ENCODE measurements at regions not wholly inside any gene's neighbourhood (a gene's known extent, or its start where the extent isn't known, plus 50 kb on each side); places are given as distances from the start of the nearest gene placed in this dataset.
"Not testable (repeated sequence)": the region's sequence is repeated elsewhere in the genome, so short reads cannot be mapped to it uniquely, and the experiment has no call there.

DNA sequence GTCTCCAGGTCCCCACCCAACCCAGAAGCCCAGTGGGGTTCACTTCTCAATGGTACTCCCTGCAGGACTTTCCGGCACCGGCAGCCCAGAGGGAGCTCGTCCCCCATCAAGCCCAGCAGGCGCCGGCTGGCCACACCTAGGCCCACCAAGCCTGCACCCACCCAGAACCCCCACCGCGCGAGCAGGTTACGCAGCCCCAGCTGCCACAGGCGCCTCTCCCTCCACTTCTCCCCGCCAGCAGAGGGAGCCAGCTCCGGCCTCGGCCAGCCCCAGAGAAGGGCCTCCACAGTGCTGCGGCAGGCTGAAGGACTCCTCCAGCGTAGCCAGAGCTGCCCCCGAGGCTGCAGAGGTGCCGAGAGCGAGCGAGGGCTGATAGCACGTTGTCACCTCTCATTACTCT, 722.3 kb downstream of the PLA2G4A start:
- DNase-seq = no peak

DNA sequence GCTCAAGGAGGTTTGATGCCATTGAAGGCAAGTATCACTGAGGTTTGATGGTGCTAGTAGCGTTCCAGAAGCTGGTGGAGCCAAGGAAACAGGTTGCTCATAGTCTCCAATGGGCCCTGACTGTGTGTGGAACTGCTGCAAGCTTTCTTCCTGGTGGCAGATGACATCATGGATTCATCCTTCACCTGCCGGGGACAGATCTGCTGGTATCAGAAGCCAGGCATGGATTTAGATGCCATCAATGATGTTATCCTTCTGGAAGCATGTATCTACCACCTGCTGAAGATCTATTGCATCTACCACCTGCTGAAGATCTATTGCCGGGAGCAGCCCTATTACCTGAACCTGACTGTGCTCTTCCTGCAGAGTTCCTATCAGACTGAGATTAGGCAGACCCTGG, 734.4 kb downstream of the PLA2G4A start:
- DNase-seq = no peak

- no peak for DNase-seq
These were observed 737.6 kb downstream of the PLA2G4A start for GRCh38 chr1:187566354-187566753.

GRCh38 chr1:187568067-187568466, 739.3 kb downstream of the PLA2G4A start:
- no peak for DNase-seq

GRCh38 chr1:187570166-187570565, 741.4 kb downstream of the PLA2G4A start:
- no peak for DNase-seq

DNA sequence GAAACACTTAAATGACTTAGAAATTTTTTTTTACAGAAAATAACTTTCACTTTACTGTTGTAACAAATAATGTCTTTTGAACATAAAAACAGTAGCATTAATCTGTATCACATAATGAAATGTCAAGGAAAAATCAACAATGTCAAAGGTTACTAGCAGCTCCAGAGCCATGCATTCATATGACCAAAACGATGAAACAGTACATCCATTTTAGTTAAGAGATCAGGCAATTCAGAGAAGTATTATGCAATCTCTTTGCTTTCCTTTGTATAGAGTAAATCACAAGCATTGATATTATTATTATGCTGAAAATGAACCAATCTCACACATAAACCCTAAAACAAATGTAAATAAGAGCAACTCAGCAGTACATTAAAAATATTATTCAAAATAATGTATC, 748.9 kb downstream of the PLA2G4A start:
- no peak for DNase-seq

GRCh38 chr1:187588917-187589316, 760.2 kb downstream of the PLA2G4A start:
- no peak for DNase-seq

- DNase-seq = no peak
These were observed 777.0 kb downstream of the PLA2G4A start for GRCh38 chr1:187605736-187606135.

GRCh38 chr1:187615853-187616735, 787.3 kb downstream of the PLA2G4A start:
- DNase-seq = not testable (repeated sequence)

GRCh38 chr1:187616830-187617229, 788.1 kb downstream of the PLA2G4A start:
- not testable (repeated sequence) for DNase-seq

DNA sequence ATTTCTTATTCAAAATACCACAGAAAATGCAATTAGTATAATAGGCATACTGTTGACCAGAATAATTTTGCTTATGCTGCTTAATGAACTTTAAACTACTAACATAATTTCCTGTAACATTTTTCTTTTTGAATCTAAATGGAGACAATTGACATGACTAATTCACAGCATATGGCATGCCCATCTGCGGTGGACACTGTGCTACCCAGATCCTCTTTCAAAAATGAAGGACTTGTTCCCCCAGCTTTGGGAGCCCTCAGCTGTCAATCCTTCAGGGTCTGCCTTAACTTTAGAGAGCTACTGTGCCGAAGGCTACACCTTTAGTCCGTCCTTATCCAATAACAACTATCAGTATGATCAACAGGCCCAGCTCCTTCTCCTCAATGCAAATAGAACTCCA, 789.0 kb downstream of the PLA2G4A start:
- DNase-seq = no peak

GRCh38 chr1:187619175-187619574, 790.4 kb downstream of the PLA2G4A start:
- no peak for DNase-seq

- DNase-seq = no peak
These were observed 793.2 kb downstream of the PLA2G4A start for GRCh38 chr1:187621951-187622350.

GRCh38 chr1:187622545-187622944, 793.8 kb downstream of the PLA2G4A start:
- DNase-seq = no peak

GRCh38 chr1:187624812-187625545, 796.2 kb downstream of the PLA2G4A start:
- DNase-seq = no peak

- no peak for DNase-seq
These were observed 797.3 kb downstream of the PLA2G4A start for GRCh38 chr1:187626056-187626455.

DNA sequence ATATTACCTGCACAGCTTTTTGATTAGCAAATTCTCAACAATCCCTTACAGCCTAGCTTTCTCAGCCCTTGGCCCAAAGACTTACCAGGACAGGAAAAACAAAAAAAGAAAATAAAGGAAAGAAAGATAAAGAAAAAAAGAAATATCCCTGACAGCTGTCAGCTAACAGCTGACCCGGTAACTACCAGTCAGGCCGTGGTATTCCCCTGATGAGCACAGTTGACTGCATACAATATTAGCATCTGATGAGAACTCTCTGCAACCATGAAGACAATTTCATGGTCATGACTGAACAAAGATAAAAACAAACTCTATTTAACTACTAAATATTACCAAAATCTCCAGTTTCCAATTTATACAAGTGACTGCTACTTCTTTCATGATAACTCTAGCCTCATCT, 798.8 kb downstream of the PLA2G4A start:
- no peak for DNase-seq

DNA sequence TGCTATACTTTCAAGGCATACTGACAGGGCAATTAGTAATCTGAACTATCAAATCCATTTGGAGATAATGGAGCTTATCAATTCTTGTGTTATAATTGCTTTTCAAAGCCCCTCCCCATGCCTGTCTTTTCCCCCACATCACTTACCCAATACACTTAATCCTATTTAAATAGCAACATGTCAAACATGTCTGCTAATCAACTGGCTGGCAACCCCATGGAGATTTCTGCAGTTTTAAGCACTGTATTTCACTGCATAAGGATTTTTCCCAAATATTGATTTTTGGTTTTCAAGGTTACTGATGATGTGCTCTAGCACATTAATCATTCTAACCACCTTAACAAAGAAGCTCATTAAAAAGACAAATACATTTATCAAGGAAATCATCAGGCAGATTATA, 800.3 kb downstream of the PLA2G4A start:
- no peak for DNase-seq

DNA sequence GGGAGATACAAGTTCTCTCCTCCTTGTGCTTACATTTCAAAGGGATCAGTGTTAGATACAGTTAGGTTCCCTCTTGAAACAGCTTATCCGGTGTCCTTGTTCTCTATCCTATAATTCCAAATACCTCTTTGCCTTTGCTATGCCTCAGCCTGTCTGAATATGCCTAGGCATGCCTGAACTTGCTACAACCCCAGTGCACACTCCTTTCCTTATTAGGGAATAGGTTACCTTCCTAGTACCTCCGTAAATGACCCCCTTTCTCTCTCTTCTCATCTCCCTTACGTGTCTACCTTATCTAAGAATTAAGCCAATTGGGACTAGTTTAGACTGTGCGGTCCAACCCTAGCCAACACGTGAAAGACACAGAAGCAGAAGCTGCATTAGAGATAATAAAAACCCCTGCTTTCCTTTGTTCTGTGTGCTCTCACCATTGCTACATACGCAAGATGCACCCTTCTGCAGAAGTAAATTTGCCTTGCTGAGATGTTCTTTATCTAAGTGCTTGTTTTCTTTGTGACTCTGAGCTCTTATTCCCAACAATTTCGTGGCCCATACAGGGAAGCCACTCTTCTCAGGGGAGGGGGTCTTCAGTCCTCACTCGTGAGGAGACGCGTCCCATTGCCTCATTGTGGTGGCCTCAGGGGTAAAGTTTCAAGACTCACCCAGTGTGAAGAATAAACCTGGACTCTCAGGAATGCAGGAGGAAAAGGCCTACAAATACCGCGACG, 802.1 kb downstream of the PLA2G4A start:
- no peak for DNase-seq

- DNase-seq = no peak
These were observed 802.6 kb downstream of the PLA2G4A start for GRCh38 chr1:187631381-187631675.

- no peak for DNase-seq
These were observed 803.2 kb downstream of the PLA2G4A start for GRCh38 chr1:187631984-187632383.

GRCh38 chr1:187634940-187635339, 806.2 kb downstream of the PLA2G4A start:
- DNase-seq = no peak

DNA sequence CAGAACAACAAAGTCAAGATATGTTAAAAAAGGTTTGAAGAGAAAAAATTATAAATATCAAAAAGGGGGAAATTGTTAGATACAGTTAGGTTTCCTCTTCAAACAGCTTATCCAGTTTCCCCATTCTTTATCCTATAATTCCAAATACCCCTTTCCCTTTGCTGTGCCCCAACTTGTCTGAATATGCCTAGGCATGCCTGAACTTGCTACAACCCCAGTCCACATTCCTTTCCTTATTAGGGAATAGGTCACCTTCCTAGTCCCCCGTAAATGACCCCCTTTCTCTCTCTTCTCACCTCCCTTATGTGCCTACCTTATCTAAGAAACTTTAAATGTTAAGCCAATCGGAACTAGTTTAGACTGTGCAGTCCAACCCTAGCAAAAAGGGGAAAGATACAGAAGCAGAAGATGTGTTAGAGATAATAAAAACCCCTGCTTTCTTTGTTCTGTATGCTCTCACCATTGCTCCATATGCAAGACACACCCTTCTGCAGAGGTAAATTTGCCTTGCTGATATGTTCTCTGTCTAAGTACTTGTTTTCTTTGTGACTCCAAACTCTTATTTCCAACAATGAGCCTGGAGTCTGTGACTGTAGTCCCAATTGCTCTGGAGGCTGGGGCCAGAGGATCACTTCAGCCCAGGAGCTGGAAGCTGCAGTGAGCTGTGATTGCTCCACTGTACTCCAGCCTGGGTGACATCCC, 810.1 kb downstream of the PLA2G4A start:
- DNase-seq = no peak
